HEK293T (cell line): ENCODE measurements at regions not wholly inside any gene's neighbourhood (a gene's known extent, or its start where the extent isn't known, plus 50 kb on each side); places are given as distances from the start of the nearest gene placed in this dataset.

ENCODE experiments used
- CTCF ChIA-PET: fragments of 350-600 bp; formaldehyde crosslinking; extraction: SDS; loops from one replicate; lab custom pipeline; 2021; ENCODE audit warnings: antibody characterized with exemption, inconsistent platforms; lab: Yijun Ruan, JAX
- POLR2A ChIA-PET: fragments of 350-600 bp; formaldehyde crosslinking; extraction: SDS; loops from one replicate; lab custom pipeline; 2020; ENCODE audit warnings: antibody characterized with exemption, inconsistent platforms; lab: Yijun Ruan, JAX
- DNase-seq: peaks from one replicate; pipeline ENCODE4 v3.0.0; 2012; ENCODE audit warnings: mixed read lengths; ENCODE audit errors: extremely low spot score
- ARNT ChIP-seq: fragments of 450-650 bp; IDR thresholded peaks from 2 replicates; pipeline ENCODE4 v1.6.1; 2017; ENCODE audit warnings: mild to moderate bottlenecking
- BHLHE40 ChIP-seq: fragments of 450-650 bp; IDR thresholded peaks from 2 replicates; pipeline ENCODE4 v1.6.1; 2016; ENCODE audit warnings: mild to moderate bottlenecking, moderate library complexity, borderline replicate concordance
- CTBP1 ChIP-seq: fragments of 450-650 bp; IDR thresholded peaks from 2 replicates; pipeline ENCODE4 v1.6.1; 2016; ENCODE audit warnings: borderline replicate concordance
- ELF4 ChIP-seq: fragments of 450-650 bp; IDR thresholded peaks from 2 replicates; pipeline ENCODE4 v1.6.1; 2017; ENCODE audit warnings: antibody characterized with exemption
- FOXA1 ChIP-seq: fragments of 450-650 bp; IDR thresholded peaks from 2 replicates; pipeline ENCODE4 v1.6.1; 2016; ENCODE audit warnings: mild to moderate bottlenecking
- FOXK2 ChIP-seq: fragments of 450-650 bp; IDR thresholded peaks from 2 replicates; pipeline ENCODE4 v1.6.1; 2016; ENCODE audit warnings: mild to moderate bottlenecking
- FOXM1 ChIP-seq: fragments of 450-650 bp; IDR thresholded peaks from 2 replicates; pipeline ENCODE4 v1.6.1; 2017; ENCODE audit warnings: mild to moderate bottlenecking, borderline replicate concordance
- HDGF ChIP-seq: fragments of 450-650 bp; IDR thresholded peaks from 2 replicates; pipeline ENCODE4 v1.6.1; 2017; ENCODE audit warnings: antibody characterized with exemption, borderline replicate concordance
- L3MBTL2 ChIP-seq: fragments of 450-650 bp; conservative IDR thresholded peaks from 2 replicates; pipeline ENCODE4 v1.6.1; 2016; ENCODE audit warnings: mild to moderate bottlenecking
- LEF1 ChIP-seq: fragments of 450-650 bp; IDR thresholded peaks from 2 replicates; pipeline ENCODE4 v1.6.1; 2017; ENCODE audit warnings: mild to moderate bottlenecking, borderline replicate concordance
- NFRKB ChIP-seq: fragments of 450-650 bp; IDR thresholded peaks from 2 replicates; pipeline ENCODE4 v1.6.1; 2016; ENCODE audit warnings: mild to moderate bottlenecking, moderate library complexity
- SP1 ChIP-seq: fragments of 450-650 bp; IDR thresholded peaks from 2 replicates; pipeline ENCODE4 v1.6.1; 2017
- SUZ12 ChIP-seq: fragments of 450-650 bp; IDR thresholded peaks from 2 replicates; pipeline ENCODE4 v1.6.1; 2016; ENCODE audit warnings: mild to moderate bottlenecking
- TARDBP ChIP-seq: fragments of 450-650 bp; IDR thresholded peaks from 2 replicates; pipeline ENCODE4 v1.6.1; 2016
- ZNF384 ChIP-seq: fragments of 450-650 bp; IDR thresholded peaks from 2 replicates; pipeline ENCODE4 v1.6.1; 2016
- TF ChIP-seq, protein P1 (sequence below): fragments of 450-650 bp; IDR thresholded peaks from 2 replicates; pipeline ENCODE4 v1.6.1; 2016

- ChIA-PET CTCF (no interaction called here), POLR2A (no interaction called here)
- DNase-seq, result no peak
- TF ChIP-seq TARDBP (no peak), CTBP1 (no peak), L3MBTL2 (no peak), FOXK2 (no peak), SUZ12 (no peak), ELF4 (no peak), BHLHE40 (no peak)
- TF ChIP-seq, protein P1, sequence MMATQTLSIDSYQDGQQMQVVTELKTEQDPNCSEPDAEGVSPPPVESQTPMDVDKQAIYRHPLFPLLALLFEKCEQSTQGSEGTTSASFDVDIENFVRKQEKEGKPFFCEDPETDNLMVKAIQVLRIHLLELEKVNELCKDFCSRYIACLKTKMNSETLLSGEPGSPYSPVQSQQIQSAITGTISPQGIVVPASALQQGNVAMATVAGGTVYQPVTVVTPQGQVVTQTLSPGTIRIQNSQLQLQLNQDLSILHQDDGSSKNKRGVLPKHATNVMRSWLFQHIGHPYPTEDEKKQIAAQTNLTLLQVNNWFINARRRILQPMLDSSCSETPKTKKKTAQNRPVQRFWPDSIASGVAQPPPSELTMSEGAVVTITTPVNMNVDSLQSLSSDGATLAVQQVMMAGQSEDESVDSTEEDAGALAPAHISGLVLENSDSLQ, result no peak
Observed at GRCh38 chr9:8115570-8115969, 316.0 kb upstream of the DMAC1 start.

DNA sequence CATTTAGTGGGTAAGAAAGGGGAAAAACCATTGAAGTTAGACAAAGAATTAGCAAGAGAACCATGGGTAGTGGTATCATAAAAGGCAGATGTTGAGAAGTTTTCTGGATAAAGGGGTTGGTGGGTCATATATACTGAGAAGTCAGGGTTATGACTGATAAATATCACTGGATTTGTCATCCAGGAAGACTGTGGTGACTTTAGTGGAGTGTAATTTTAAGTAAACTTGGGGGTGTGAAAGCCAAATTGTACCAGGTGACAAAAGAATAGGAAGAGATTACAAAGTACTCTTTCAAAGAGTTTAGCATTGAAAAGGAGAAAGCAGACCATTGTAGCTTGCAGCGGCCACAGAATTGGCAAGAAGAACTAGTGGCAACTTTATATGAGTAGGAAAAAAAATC is 315.2 kb upstream of the DMAC1 start:
- DNase-seq, result no peak
- TF ChIP-seq FOXM1 (no peak), FOXK2 (no peak), L3MBTL2 (no peak), ARNT (no peak), TARDBP (no peak), NFRKB (no peak)
- ChIA-PET CTCF (no interaction called here), POLR2A (no interaction called here)

GRCh38 chr9:8106362-8106761 is 306.8 kb upstream of the DMAC1 start:
- DNase-seq, result no peak
- ChIA-PET CTCF (no interaction called here), POLR2A (no interaction called here)
- TF ChIP-seq FOXM1 (no peak), ARNT (no peak), TARDBP (no peak), BHLHE40 (no peak), NFRKB (no peak), CTBP1 (no peak), FOXA1 (no peak)
- TF ChIP-seq, protein P1, result no peak

DNA sequence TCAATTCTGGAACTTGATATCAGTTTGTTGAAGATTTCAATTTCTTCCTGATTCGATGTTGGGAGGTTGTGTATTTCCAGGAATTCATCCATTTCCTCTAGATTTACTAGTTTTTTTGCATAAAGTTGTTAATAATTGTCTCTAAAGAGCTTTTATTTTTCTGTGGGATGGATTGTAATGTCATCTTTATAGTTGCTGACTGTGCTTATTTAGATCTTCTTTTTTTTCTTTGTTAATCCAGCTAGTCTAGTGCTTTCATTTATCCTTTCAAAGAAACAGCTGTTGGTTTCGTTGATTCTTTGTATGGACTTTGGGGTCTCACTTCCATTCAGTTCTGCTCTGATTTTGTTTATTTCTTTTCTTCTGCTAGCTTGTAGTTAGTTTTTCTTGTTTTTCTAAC is 302.0 kb upstream of the DMAC1 start:
- ChIA-PET POLR2A (no interaction called here), CTCF (no interaction called here)
- DNase-seq, result no peak
- TF ChIP-seq, protein P1, result no peak
- TF ChIP-seq FOXA1 (no peak), CTBP1 (no peak), L3MBTL2 (no peak), FOXK2 (no peak), HDGF (no peak), ZNF384 (no peak), NFRKB (no peak), BHLHE40 (no peak), SP1 (no peak), ELF4 (no peak), TARDBP (no peak), SUZ12 (no peak)

- TF ChIP-seq ELF4, result no peak
- TF ChIP-seq ZNF384, result no peak
- ChIA-PET POLR2A (no interaction called here), CTCF (no interaction called here)
- no peak for DNase-seq
Observed at GRCh38 chr9:8096091-8096490, 296.5 kb upstream of the DMAC1 start.

GRCh38 chr9:8095672-8096086 is 296.1 kb upstream of the DMAC1 start:
- DNase-seq, result no peak
- TF ChIP-seq BHLHE40, result no peak
- no peak for TF ChIP-seq LEF1
- no peak for TF ChIP-seq L3MBTL2
- no peak for TF ChIP-seq HDGF
- no peak for TF ChIP-seq FOXA1
- TF ChIP-seq SUZ12, result no peak
- no peak for TF ChIP-seq ZNF384
- TF ChIP-seq FOXM1, result no peak
- TF ChIP-seq ELF4, result no peak
- TF ChIP-seq ARNT, result no peak
- no peak for TF ChIP-seq FOXK2
- no peak for TF ChIP-seq CTBP1
- TF ChIP-seq TARDBP, result no peak
- TF ChIP-seq NFRKB, result no peak
- ChIA-PET CTCF (no interaction called here), POLR2A (no interaction called here)

- POLR2A ChIA-PET, result no interaction called here
- TF ChIP-seq BHLHE40 (no peak), ARNT (no peak), FOXK2 (no peak), LEF1 (no peak), SP1 (no peak)
- TF ChIP-seq, protein P1, result no peak
- no peak for DNase-seq
- CTCF ChIA-PET, result no interaction called here
Observed at GRCh38 chr9:8088477-8088876, 288.9 kb upstream of the DMAC1 start.
